ENCODE measurements at regions not wholly inside any gene's neighbourhood (a gene's known extent, or its start where the extent isn't known, plus 50 kb on each side); places are given as distances from the start of the nearest gene placed in this dataset.

DNA sequence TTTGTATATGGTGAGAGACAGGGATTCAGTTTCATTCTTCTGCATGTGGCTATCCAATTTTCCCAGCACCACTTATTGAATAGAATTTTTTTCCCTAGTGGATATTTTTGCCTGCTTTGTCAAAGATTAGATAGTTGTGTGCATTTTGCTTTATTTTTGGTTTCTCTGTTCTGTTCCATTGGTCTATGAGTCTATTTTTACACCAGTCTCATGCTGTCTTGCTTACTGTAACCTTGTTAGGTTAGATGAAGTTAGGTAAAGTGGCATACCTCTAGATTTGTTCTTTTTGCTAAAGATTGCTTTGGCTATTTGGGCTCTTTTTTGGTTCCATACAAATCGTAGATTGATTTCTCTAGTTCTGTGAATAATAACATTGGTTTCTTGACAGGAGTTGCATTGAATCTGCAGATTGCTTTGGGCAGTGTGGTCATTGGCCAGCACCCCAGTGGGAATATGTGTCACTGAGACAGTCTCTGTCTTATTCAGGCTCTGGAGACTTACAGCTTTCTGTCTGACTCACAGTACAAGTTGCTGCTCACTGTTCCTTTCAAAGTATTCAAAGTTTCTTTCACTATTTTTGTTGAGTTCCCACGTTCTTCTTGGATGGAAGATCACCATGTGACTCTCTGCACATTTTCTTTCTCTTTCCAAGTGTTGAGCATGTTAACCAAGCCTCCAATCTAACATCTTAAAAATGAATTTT, 709.1 kb downstream of the CDH11 start:
- TF ChIP-seq, protein P1, sequence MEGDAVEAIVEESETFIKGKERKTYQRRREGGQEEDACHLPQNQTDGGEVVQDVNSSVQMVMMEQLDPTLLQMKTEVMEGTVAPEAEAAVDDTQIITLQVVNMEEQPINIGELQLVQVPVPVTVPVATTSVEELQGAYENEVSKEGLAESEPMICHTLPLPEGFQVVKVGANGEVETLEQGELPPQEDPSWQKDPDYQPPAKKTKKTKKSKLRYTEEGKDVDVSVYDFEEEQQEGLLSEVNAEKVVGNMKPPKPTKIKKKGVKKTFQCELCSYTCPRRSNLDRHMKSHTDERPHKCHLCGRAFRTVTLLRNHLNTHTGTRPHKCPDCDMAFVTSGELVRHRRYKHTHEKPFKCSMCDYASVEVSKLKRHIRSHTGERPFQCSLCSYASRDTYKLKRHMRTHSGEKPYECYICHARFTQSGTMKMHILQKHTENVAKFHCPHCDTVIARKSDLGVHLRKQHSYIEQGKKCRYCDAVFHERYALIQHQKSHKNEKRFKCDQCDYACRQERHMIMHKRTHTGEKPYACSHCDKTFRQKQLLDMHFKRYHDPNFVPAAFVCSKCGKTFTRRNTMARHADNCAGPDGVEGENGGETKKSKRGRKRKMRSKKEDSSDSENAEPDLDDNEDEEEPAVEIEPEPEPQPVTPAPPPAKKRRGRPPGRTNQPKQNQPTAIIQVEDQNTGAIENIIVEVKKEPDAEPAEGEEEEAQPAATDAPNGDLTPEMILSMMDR (IDR thresholded peaks at IDR 0.05), result no peak
- TF ChIP-seq POLR2A (IDR thresholded peaks at IDR 0.05), result no peak
